CD4-positive, alpha-beta T cell treated with Interleukin-17A for 4 hours (primary cell): ENCODE measurements at regions not wholly inside any gene's neighbourhood (a gene's known extent, or its start where the extent isn't known, plus 50 kb on each side); places are given as distances from the start of the nearest gene placed in this dataset.

Experiments
- DNase-seq: peaks from one replicate; pipeline ENCODE4 v3.0.0-alpha.2; 2020; ENCODE audit warnings: mixed read lengths

DNA sequence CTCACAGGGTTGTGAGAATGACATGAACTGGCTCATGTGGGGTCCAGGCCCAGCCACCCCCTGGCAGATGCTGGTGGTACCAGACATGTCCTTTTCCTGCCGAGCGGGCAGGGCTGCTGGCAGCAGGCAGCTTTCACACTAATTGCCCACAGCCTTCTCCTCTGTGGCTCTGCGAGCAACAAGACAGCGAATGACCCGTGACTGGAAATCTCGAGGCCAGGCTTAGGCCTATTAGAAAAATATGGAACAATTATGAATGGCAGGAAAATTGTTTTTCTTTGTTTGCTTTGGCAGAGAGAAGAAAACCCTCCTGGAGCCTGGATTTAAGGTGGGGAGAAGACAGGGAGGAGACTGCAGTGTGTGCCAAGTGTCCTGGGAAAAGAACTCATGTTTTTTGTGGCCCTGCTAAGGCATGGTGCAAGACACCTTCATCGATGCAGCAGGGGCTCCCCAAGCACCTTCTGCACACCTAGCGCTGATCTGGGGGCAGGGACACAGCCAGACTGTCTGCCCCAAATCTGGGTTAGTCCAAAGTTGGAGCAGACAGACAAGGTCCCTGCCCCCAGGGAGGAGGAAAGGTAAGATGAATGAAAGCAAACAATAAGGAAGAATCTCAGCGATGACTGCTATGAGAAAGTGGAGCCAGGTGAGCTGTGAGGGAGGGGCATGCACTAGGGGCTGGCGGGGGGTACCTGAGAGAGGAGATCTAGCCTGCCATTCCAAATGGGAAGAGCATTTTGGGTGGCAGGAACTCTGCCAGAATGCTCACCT is 193.8 kb upstream of the TLE3 start:
- DNase-seq: no peak

DNA sequence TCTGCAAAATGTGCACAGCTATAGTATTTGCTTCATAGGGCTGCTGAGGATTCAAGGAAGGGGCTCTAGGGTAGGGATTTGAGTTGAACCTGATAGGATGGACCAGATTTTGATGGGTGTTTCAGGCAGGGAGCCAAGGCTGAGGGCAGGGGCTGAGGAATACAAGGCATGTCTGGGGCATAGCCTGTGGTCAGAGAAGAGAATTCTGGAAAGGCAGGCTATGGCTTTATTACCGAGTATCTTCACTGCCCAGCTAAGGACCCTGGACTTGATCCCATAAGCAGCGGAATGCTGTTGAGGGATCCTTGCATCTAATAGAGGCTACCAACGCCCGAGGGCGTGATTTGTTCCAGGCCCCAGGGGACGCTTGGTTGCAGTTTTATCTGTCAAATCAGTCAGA is 193.0 kb upstream of the TLE3 start:
- DNase-seq: no peak

DNA sequence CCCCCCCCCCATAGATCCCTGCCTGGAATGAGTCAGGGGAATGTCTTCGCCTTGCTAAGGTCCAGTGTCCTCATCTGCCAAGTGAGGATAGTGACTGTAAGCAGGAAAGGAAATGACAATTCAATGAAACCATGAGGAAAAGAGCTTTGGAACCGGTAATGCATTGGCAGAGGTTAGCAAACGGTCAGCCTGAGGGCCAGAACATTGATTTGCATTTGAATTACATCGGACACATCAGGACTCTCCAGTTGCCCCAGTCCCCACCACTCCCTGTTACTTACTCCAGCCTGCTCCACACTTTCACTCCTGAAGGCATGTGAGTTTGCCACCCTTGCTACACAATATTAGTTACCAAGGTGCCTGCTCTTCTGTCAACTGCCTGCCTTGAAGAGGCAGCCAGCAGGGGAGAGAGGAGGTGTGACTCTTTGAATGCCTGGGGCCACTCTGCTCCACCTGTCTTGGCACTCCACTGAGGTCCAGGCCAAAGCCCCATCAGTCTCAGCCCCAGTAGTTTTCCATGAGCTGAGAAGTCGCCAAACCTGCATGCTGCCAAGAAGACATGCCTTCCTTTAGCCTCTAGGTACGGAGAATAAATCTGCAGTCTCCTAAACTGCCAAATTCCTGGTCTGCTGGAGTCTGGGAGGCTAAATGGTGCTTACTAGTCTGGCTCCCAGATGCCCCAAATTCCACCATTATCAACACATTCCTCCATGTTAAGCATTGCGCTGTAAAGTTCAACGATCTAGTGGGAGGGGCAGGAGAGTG is 191.7 kb upstream of the TLE3 start:
- DNase-seq: no peak

DNA sequence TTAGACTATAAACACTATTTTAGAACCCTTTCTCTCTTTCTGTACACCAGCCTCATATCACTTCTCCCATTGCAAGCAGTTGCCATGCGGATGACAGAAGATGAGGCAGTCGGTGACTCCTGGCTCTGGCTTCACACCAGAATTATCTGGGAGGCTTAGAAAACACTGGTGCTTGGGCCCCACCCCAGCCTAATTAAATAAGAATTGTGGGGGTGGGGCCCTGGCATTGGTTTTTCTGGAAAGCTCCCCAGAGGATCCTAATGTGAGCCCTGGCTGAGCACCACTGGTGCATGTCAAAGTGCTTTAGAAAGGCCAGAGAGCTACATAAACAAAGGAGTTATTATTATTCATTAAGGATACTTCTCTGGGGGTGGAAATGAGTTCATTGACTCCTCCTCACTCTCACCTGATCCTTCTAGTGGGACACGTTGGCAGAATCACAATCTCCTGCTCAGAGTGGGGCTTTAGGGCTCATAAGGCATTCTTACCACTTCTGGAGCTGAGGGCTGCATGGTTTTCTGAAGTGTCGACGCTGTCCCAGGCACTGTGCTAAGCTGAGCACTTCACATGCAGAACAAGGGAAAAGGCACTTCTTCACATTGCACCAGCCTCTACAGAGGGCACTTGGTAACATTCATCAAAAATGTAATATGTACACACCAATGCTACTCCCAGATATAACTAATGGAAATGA is 188.5 kb upstream of the TLE3 start:
- no peak for DNase-seq

DNA sequence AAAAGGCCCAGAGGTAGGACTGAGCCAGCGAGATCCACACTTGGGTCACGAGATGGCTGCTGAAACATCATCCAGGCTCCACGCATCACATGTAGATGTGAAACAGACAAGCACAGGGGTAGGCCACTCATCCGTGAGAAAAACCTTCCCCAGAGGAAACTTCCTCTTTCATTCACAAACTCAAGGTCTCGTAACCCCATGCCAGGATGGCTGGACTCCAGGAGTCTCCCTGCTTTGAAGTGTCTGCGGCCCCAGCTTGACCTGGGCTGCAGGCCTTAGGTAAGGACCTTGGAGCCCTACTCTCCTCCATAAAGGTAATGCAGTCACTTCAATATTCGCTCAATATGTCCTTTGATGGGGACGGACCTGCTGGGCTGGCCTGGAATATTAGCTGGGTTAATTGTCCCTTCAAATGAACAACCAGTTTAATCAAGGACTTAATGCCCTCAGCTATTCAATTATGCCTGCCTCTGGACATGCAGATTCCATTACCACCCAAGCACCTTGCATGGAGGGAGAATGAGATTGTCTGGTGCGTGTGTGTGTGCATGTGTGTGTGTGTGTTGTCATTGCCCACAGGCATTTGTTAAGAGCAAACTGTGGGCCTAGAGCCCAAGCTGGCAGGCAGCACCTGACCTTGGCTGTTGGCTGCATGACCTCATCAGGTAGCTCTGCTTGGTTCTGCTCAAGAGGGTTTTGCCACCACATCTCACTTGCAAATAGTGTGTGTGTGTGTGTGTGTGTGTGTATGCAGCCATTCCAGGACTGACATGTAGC is 186.9 kb upstream of the TLE3 start:
- no peak for DNase-seq

DNA sequence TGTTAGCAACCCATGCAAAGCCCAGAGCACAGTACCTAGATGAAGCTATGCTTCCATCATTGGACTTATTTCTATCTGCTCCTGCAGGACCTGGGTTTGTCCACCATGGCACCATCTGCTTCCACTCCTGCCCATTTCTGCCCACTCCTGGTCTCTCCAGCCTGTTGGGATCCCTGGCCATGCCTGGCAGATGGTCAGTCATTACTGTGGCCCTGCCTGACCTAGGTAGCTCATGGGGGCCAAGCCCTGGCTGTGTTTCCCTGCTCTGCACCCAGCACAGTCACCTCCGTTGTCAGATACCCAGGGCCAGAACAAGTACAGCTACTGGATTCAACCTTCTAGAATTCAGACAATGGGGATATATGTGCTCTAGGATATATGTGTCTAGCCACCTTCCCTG is 185.8 kb upstream of the TLE3 start:
- no peak for DNase-seq

DNA sequence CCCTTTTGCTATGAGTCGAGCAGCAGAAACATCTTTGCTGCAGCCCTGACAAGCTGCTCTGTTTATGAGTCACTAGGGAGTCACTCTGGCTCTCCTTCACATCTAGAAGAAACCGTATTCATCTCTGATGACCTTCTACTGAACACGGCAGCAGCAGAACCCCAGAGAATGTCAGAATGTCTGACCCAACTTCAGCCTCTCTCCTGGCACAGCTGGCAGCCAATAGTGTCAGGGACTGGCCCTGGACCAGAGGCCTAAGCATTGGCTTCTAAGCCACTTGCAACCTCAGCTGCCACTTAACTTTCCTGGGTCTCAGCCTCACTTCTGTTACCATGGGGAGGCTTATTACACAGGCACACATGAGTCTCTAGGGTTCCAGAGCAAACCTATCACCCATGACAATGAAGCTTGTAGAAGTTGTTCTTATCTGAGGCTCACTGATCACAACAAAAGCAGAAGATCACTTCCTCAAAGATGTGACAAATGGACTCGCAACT is 184.1 kb upstream of the TLE3 start:
- no peak for DNase-seq

DNA sequence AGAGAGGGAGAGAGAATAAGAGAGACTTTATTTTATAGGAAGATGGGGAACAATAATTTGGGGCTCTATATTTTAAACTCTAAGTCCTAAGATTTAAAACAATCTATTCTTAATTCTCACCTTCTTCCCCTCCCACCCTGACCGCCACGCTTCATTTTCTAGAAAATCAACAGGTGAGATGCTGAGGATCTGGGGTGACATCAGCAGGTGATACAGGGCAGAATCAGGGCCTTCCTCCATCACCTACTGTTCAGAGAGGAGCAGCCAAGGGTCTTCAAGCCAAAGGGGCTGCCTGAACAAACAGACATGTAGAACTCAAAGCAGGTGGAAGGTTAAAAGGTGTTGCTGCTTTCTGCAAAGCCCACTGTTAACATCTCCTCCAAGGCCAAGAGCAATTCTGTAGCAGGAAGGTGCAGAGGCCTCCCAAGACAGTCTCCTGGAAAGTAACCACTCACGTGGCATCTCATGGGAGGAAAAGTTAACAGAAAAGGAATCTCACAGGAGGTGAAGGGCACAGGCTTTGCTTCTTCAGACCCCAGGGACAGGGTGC is 183.6 kb upstream of the TLE3 start:
- DNase-seq: no peak

DNA sequence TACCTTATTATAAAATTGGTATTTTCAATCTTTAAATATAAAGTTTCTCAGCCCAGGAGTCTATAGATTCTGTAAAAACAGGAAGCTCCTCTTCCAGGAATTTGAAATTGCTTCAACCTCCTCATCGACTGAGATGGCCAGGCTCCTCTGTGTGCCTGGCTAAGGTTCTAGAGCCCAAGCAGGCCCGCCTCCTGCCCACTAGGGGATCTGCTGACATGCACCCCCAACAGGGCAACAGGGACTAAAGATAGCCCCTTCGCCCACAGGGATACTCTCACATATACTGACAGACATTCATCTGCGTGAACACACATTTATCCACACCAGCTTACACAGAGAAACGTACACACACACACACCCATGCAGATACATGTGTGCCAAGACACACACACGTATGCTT is 183.1 kb upstream of the TLE3 start:
- no peak for DNase-seq

DNA sequence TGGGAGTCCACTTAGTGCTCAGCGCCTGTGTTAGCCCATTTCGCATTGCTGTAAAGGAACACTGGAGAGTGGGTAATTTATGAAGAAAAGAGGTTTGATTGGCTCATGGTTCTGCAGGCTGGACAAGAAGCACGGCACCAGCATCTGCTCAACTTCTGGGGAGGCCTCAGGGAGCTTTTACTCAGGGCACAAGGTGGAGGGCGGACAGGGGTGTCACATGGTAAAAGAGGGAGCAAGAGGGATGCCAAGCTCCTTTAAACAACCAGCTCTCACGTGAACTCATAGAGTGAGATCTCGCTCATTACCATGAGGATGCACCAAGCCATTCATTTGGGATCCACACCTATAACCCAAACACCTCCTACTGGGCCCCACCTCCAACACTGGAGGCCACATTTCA is 181.4 kb upstream of the TLE3 start:
- no peak for DNase-seq

DNA sequence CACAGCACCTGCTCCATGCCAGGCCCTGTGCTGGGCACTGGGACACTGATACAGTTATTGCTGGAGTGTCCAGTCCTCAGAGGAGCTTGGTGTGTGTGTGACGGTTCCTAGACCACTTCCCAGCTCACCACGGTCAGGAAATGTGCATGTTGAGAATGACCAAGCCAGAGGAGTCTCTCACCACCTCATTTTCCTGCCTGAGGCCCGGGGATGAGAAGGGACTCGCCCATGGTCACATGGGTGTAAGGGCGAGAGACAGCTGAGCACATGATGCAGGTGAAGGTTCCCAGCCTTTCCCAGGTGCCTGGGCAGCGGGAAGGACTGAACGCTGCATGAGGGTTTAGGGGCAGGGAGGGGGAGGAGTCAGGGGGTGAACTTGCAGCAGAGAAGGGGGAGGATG is 180.9 kb upstream of the TLE3 start:
- DNase-seq: no peak

DNA sequence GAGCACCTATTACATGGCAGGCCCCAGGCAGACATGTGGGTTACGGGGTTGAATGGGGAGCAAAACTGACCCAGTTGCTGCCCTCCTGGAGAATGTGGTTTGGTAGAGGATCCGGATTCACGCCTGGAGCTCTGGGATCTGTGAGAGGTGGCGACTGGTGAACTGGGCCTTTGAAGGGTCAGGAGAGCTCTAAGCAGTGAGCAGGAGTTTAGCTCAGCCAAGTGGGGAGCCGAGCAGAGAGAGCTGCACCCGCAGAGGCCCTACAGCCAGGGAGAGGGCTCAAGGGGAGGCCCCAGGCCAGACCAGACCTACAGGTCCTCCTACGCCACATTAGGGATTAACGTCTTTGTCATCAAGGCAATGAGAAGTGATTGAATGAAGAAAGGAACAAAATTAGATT is 179.8 kb upstream of the TLE3 start:
- no peak for DNase-seq

DNA sequence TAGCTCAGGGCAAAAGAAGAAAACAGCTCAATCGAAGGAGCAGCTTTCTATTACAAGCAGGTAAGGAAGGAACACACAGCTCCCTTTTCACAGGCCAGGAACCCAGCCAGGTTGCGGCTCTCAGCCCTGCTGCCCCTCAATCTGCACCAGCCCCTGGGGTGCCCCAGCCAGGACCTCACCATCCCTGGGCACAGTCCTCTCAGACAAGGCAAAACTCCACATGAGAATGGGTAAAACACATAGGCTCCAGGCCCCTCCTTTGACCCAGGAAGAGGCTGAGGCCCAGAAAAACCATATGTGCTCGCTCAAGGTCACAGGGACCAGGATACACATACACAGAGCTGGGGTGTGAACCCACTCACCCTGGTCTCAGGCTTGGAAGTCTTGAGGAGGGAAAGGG is 178.7 kb upstream of the TLE3 start:
- DNase-seq: no peak

DNA sequence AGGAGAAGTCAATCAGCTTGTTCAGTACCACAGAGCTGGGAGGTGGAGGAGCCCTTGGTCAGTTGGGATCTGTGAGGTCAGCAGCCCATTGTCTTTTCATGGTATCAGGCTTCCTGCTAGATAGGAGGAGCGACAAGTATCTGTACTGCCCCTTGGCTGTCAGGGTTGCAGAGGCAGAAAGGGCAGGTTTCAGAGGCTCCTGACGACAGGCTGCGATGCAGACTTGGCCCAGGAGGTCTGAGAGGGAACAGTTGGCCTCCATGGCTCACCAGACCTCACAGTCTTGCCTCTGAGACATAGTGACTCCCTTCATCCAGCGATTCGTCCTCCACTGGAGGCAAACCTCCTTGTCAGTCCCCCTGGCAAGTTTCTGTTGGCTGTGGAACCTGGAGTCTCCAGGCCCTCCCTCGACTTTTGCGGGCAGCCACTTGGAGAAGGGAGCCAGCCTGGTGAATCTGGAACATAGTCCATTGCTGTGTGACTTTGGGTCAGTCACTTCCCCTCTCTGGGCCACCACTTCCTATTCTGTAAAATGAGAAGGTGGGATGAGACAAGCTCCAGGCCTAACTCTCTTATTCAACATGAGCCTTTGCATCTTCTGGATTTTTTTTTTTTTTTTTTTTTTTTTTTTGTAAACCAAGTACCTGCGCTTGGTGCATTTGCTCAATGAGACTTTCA is 177.9 kb upstream of the TLE3 start:
- DNase-seq: no peak

DNA sequence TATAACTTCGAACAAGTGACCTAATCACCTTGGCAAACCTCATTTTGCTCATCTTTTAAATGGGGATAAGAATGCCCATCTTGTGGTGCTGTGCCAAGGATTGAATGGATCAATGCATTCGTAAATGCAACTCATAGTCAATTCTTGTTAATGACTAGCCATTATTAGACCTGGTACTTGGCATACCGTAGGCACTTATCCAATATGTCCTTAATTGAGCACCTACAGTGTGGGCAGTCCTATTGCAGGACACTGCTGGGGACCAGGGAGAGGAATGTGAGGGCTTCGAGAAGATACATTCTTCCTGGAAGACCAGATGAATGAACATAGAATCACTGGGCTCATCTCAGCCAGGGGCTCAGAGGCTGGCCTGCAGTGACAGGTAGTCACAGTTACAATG is 177.2 kb upstream of the TLE3 start:
- DNase-seq: no peak

DNA sequence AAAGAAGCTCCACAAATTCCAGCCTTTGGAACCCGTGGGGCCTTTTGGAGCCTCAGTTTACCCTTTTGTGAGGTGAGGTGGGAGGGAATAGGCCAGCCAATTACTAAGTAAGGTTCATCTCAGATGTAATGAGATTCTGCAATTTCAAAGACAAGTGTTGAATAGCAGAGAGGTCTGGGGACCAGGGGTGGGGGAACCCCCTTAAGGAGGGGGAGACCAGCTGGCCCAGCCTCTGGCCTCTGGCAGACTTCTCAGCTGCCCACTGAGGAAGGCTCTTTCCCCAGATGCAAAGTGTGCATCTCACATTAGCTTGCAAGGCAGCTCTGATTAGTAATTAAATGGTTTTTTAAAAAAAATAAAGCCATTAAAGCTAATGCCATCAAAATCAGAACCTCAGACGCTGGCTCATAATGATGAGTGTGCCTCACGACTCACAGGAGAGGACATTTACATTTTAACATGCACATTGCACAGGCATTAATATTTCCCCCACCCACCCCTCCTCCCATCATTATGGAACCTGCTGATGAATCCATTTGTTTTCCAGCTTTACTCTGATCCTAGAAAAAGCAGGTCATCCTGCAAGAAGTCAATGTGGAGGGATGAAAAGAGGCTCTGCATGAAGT is 176.7 kb upstream of the TLE3 start:
- DNase-seq: no peak

DNA sequence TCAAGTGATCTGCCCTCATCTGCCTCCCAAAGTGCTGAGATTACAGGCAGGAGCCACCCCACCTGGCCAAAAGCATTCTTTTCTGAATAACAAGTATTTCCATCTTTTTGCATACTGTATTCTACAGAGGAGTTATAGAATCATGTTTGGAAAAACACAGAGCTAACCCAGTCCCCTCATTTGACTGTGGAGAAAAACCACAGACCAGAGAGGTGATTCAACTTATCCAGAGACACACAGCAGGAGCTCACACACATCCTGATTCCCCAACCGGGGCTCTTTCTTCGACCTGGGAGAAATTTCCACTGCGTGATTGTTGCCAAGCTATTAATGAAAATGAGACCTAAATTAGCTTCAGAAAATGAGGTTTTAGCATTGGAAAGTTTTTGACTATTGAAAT is 176.1 kb upstream of the TLE3 start:
- no peak for DNase-seq

DNA sequence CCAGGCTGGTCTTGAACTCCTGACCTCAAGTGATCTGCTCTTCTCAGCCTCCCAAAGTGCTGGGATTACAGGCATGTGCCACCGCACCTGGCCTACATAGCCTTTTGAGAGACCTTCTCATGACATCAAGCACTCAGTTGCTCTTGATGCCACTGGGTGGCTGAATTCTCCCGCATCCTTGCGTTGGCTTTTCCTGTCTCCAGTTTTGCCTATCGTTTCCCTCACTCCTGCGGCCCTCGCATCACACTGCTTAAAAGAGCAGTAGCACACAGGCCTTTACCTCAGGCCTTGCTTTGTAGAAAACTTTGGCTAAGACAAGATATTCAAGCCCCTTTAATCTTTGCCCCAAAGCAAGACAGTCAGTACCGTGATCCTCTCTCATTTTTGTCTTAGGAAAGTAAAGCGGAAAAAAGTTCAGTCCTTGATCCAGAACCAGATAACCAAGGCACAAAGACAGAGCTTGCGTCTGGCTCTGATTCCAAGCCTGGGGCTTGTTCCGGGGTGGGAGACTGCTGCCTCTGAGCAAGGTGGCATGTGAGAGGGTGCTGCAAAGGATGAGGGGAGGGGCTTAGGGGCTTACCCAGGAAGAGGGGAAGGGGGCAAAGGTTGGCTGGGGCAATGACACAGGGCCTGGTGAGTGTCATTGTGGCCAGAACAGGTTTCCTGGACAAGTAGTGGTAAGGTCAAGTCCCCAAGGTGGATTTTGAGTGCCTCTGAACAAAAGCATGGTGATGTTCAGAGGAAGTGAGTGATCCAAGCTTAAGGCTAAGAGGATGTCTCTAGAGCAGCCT is 175.0 kb upstream of the TLE3 start:
- DNase-seq: no peak

DNA sequence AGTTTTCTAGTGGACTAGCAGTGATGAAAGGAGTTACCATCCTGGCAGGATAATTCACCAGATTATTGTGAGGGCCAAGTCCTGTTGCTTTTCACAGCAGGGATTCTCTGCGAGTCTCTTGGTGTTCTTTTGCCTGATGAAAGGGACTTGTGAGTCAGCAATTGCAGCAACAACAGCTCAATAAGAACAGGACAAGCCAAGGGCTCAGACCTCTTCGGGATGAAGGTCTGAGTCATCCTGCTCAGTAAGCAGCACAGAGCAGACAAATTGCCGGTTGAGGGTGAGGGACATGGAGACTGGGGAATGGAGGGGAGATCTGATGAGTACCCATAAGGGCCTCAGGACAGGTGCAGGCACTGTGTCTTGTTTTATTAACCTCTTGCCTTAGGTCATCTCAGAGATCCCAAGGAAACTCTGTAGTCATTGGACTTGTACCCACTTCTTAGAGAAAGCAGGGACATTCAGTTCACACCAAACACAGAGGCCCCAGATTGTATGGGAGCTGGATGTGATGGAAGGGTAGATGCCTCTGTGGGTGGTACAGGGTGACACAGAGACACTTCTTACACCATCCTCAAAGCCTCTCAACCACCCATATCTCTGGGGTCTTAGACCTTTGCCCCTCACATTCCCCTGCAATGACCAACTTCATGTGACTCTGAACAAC is 173.8 kb upstream of the TLE3 start:
- no peak for DNase-seq

DNA sequence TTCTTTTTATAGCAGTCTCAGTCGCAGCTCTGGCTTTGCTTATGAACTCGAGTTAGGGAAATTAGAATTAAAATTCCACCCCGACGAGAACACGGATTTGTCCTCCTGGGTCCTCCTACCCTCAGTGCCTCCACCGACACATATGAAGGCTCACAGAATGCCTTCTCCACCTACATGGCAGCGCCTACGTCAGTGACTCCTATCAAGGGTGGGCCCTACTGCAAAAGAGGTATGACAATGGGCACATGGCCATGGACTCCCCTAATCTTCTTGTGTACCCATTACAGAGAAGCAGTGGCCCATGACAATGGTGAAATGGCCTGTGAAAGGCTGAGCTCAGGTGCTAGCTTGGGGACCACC is 173.0 kb upstream of the TLE3 start:
- DNase-seq: no peak
